ENCODE measurements at regions not wholly inside any gene's neighbourhood (a gene's known extent, or its start where the extent isn't known, plus 50 kb on each side); places are given as distances from the start of the nearest gene placed in this dataset.

DNA sequence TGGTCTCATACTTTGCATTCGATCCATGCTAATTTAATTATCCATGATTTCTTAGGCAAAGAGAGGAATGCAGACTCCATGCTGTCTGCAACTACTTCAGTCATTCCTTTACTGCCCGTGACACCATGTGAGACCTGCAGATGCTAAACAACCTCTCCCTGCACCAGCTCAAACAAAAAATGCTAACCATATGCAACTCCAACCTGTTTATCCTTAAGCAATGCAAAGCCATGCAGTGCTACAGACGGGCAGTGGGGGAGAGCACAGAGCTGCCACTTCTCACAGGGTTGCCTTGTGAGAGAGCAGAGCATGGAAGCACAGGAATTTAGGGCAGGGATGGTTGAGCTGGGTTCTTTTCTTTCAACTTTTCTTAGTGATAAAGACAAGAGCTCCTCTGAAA lies 74.9 kb upstream of the KLHL14 start:
- Histone ChIP-seq H3K14ac (ENCODE audit: insufficient read depth, low read length) (no peak overlapping the region; the same call in 1 of the 2 replicates), H3K27me3 (ENCODE audit: insufficient read depth, low read length) (no peaks in the 10 kb centered on the region; the same call in 1 of the 2 replicates), H3K23me2 (ENCODE audit: insufficient read length, low read depth, low read length, poor library complexity, severe bottlenecking) (no peaks in the 10 kb centered on the region), H3K56ac (ENCODE audit: insufficient read length, low read depth, low read length) (no peak overlapping the region), H4K8ac (replicated peaks; ENCODE audit: insufficient read length, low read depth, low read length) (no peak overlapping the region), H3K79me2 (ENCODE audit: insufficient read depth, low read length) (no peaks in the 10 kb centered on the region), H3K4ac (ENCODE audit: low read depth, low read length) (no peak overlapping the region), H3K4me1 (ENCODE audit: insufficient read depth, low read length) (no peaks in the 10 kb centered on the region; the same call in 1 of the 2 replicates), H3K9ac (ENCODE audit: extremely low read depth, insufficient read length, low read length) (no peak overlapping the region), H2BK15ac (ENCODE audit: low read depth, low read length) (no peak overlapping the region), H3K18ac (ENCODE audit: insufficient read length, low read depth, low read length) (no peak overlapping the region), H4K5ac (ENCODE audit: insufficient read length, low read depth, low read length) (no peak overlapping the region), H3K4me2 (ENCODE audit: insufficient read depth, insufficient read length, low read length) (peak overlapping the region; percentile 11), H4K91ac (ENCODE audit: insufficient read length, low read depth, low read length) (no peak overlapping the region), H2BK20ac (ENCODE audit: low read depth, low read length, poor library complexity, severe bottlenecking) (no peak overlapping the region), H2BK12ac (ENCODE audit: insufficient read length, low read depth, low read length) (no peak overlapping the region), H3K79me1 (ENCODE audit: insufficient read depth, low read depth, low read length, poor library complexity, severe bottlenecking) (no peaks in the 10 kb centered on the region), H2AK5ac (ENCODE audit: insufficient read length, low read length) (no peak overlapping the region), H2AFZ (ENCODE audit: low read length) (peak overlapping the region; percentile 6), H3K23ac (ENCODE audit: insufficient read length, low read depth, low read length) (no peak overlapping the region), H3T11ph (ENCODE audit: low read length) (no peak overlapping the region), H2BK120ac (ENCODE audit: low read depth, low read length, poor library complexity, severe bottlenecking) (no peak overlapping the region), H2BK5ac (ENCODE audit: insufficient read length, low read length) (no peak overlapping the region), H4K20me1 (ENCODE audit: control insufficient read depth, insufficient read depth, insufficient read length) (no peaks in the 10 kb centered on the region), H3K27ac (ENCODE audit: insufficient read length, low read depth, low read length) (no peak overlapping the region), H3K9me3 (ENCODE audit: control insufficient read depth, low read depth, low read length) (no peaks in the 10 kb centered on the region)
- Mint-ChIP-seq H3K4me1 (peaks cover 13 to 22% of the 10 kb centered on the region in 2 experiments), H3K4me3 (peak overlapping the region in 1 of 2 experiments; percentile 48; a peak in 2 of 5 replicates), H3K27me3 (ENCODE audit: low read depth) (no peaks in the 10 kb centered on the region), H3K27ac (peak overlapping the region in 2 of 3 experiments; percentile 91 to 93; a peak in 5 of 7 replicates), H3K9me3 (peaks cover 22 to 24% of the 10 kb centered on the region in 2 experiments), H3K36me3 (ENCODE audit: insufficient read depth in 1 of 3, low read depth in 3 of 3) (peaks cover 11 to 30% (median 18%) of the 10 kb centered on the region in 3 experiments)
- TF ChIP-seq, protein P1, sequence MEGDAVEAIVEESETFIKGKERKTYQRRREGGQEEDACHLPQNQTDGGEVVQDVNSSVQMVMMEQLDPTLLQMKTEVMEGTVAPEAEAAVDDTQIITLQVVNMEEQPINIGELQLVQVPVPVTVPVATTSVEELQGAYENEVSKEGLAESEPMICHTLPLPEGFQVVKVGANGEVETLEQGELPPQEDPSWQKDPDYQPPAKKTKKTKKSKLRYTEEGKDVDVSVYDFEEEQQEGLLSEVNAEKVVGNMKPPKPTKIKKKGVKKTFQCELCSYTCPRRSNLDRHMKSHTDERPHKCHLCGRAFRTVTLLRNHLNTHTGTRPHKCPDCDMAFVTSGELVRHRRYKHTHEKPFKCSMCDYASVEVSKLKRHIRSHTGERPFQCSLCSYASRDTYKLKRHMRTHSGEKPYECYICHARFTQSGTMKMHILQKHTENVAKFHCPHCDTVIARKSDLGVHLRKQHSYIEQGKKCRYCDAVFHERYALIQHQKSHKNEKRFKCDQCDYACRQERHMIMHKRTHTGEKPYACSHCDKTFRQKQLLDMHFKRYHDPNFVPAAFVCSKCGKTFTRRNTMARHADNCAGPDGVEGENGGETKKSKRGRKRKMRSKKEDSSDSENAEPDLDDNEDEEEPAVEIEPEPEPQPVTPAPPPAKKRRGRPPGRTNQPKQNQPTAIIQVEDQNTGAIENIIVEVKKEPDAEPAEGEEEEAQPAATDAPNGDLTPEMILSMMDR (conservative IDR thresholded peaks at IDR 0.05): 0 out of 3 replicates have a peak, but pooled peaks have one; percentile 34
- DNase-seq: peak; percentile 63
- WGBS (ENCODE audit: extremely low coverage, insufficient read length, low lambda C conversion rate): no CpG with 5 or more reads among the region's 3 CpGs

Measured in H9 (cell line).